SK-N-SH (cell line): ENCODE measurements at regions not wholly inside any gene's neighbourhood (a gene's known extent, or its start where the extent isn't known, plus 50 kb on each side); places are given as distances from the start of the nearest gene placed in this dataset.

Experiments used
- CTCF ChIP-seq: fragments of 200-600 bp; sonication (generic); IDR thresholded peaks from 2 replicates; pipeline ENCODE4 v1.6.1; 2017; ENCODE audit warnings: antibody characterized with exemption, mild to moderate bottlenecking, moderate library complexity
- EP300 ChIP-seq, 2 experiments: IDR thresholded peaks; 2 replicates each; pipeline versions ENCODE4 v1.4.0 to v1.6.1; 2012; ENCODE audit warnings: borderline replicate concordance in 1 of 2, low read depth in 1 of 2, low read length in 1 of 2
- EZH2phosphoT487 ChIP-seq: fragments of 200-600 bp; sonication (generic); IDR thresholded peaks from 2 replicates; pipeline ENCODE4 v1.6.1; 2017; ENCODE audit warnings: low read depth, mixed run types, mild to moderate bottlenecking, antibody characterized with exemption, moderate library complexity, borderline replicate concordance
- GABPA ChIP-seq: IDR thresholded peaks from 2 replicates; pipeline ENCODE4 v1.4.0; 2012; ENCODE audit warnings: low read depth, mild to moderate bottlenecking
- MAX ChIP-seq: IDR thresholded peaks from 2 replicates; pipeline ENCODE4 v1.4.0; 2012; ENCODE audit warnings: low read depth
- POLR2AphosphoS5 ChIP-seq: IDR thresholded peaks from 2 replicates; pipeline ENCODE4 v1.6.1; 2012; ENCODE audit warnings: low read depth, low read length
- RAD21 ChIP-seq: IDR thresholded peaks from 2 replicates; pipeline ENCODE4 v1.6.1; 2012; ENCODE audit warnings: mild to moderate bottlenecking, low read length
- REST ChIP-seq: IDR thresholded peaks from 2 replicates; pipeline ENCODE4 v1.6.1; 2012; ENCODE audit warnings: mild to moderate bottlenecking, low read depth, low read length, moderate library complexity

GRCh38 chr13:37959284-37959683, 89.7 kb upstream of the TRPC4 start:
- no peak for TF ChIP-seq CTCF
- no peak for TF ChIP-seq GABPA
- TF ChIP-seq MAX: no peak
- TF ChIP-seq POLR2AphosphoS5: no peak
- no peak for TF ChIP-seq REST
- no peak for TF ChIP-seq RAD21
- TF ChIP-seq EZH2phosphoT487: no peak
- TF ChIP-seq EP300 (IDR thresholded peaks at IDR 0.05; ENCODE audit: borderline replicate concordance in 1 of 2, low read depth in 1 of 2, low read length in 1 of 2): no peak
